GM12865 (cell line): ENCODE measurements at regions not wholly inside any gene's neighbourhood (a gene's known extent, or its start where the extent isn't known, plus 50 kb on each side); places are given as distances from the start of the nearest gene placed in this dataset.
"Not testable (repeated sequence)": the region's sequence is repeated elsewhere in the genome, so short reads cannot be mapped to it uniquely, and the experiment has no call there.

Experiments
- DNase-seq: peaks from one replicate; pipeline ENCODE4 v3.0.0; 2010; ENCODE audit warnings: low read depth
- H3K4me3 ChIP-seq: 2 replicates; pipeline ENCODE4 v1.5.1; 2011; ENCODE audit warnings: mild to moderate bottlenecking, low read depth, low read length, control low read depth

GRCh38 chr4:49270435-49270834 lies 284.4 kb downstream of the CWH43 start:
- not testable (repeated sequence) for DNase-seq, H3K4me3 ChIP-seq

GRCh38 chr4:49270912-49271311 lies 284.8 kb downstream of the CWH43 start:
- DNase-seq, H3K4me3 ChIP-seq: not testable (repeated sequence)

DNA sequence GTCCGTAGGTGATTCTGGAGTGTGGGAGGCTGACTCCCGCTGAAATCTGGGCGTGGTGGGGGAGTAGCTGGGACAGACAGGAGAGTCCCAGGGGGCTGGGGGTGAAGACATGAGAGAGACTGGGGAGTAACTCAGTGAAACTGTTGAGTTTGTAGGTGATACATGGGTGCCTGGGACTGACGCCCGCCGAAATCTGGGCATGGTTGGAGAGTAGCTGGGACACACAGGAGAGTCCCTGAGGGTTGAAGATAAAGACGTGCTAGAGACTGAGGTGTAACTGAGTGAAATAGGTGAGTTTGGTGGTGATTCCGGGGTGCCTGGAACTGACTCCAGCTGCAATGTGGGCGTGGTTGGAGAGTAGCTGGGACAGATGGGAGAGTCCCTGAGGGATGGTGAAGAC lies 299.8 kb downstream of the CWH43 start:
- DNase-seq, H3K4me3 ChIP-seq: not testable (repeated sequence)

GRCh38 chr4:49286926-49287745 lies 301.1 kb downstream of the CWH43 start:
- DNase-seq, H3K4me3 ChIP-seq: not testable (repeated sequence)

- H3K4me3 ChIP-seq, DNase-seq: not testable (repeated sequence)
Observed at GRCh38 chr4:49287893-49288292, 301.8 kb downstream of the CWH43 start.

DNA sequence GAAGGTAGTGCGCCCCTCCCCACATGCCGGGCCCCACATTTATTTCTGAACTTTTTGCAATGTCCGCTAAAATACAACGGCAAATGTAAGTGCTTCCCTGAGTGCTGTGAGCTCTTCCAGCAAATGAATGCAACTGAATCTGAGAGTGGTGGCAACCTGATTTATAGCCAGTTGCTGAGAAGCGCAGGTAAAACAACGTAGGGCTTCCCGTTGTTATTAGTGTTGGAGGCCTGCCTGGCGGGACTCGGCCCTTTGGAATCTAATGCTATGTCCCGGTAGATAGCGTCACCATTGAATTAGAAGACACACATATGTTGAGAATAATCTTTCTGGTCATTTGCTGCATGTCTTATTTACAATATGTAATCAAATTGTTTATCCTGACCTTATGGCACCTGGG lies 302.7 kb downstream of the CWH43 start:
- not testable (repeated sequence) for DNase-seq, H3K4me3 ChIP-seq

- not testable (repeated sequence) for DNase-seq, H3K4me3 ChIP-seq
Observed at GRCh38 chr4:49314815-49315214, 328.7 kb downstream of the CWH43 start.

DNA sequence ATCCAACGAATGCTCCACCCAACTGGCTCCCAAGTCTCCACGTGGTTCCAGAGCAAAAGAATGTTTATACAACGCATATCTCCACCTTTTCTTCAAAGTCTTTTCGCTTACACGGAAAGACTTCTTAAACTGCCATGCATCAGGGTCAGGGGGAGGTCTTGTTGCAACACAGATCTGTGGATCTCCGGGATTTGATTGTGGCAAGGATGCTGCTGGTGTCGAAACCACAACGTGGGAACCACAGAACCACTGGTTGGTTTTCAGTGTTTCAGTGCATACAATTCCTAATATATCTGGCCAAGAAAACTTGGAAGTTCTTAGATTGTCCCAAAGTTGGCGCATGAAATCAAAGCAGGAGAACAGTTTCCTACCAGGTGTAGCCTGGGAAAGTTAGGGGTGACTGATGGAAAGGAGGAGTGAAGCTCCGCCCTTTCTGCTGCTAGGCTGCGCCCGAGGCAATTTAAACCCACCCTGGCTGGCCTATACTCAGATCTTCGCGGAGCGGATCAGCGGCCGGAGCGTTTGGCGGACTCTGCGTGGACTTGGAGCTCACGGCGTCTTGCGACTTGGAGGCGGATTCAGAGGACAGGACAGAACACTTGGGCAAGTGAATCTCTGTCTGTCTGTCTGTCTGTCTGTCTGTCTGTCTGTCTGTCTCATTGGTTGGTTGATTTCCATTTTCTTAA lies 334.8 kb downstream of the CWH43 start:
- not testable (repeated sequence) for DNase-seq, H3K4me3 ChIP-seq

DNA sequence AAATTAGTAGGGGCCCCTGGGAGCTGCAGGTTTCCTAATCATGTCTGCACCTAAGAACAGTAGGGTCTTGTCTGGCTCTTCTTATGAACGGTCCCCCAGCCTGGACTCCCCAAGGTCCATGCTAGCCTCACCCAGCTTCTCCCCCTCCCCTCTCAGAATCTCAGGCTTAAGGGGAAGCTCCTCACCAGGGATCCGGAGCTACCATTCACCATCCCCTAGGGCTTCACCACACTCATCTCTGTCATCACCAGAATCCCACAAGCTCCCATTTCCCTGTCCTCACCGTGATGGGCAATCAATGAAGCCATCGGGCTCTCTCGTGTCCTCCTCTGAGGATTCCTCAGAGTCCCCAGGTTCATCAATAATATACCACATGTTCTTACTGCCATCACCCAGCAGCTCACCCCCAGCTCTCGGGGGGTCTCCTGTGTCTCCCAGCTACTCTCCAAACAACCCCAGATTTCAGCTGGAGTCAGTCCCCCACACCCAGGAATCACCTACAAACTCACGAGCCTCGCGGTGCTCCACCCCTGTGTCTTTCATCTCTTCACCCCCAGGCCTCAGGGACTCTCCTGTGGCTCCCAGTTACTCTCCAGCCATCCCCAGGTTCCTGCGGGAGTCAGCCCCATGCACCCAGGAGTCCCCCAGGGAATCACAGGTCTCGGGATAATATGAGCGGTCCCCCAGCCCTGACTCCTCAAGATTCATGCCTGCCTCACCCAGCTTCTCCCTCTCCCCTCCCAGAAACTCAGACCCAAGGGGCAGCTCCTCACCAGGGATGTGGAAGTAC lies 335.6 kb downstream of the CWH43 start:
- not testable (repeated sequence) for DNase-seq, H3K4me3 ChIP-seq

GRCh38 chr4:49322610-49323572 lies 336.8 kb downstream of the CWH43 start:
- DNase-seq, H3K4me3 ChIP-seq: not testable (repeated sequence)

GRCh38 chr4:49323573-49323940 lies 337.5 kb downstream of the CWH43 start:
- not testable (repeated sequence) for DNase-seq, H3K4me3 ChIP-seq
